Breast epithelium (tissue), 4 donors: ENCODE measurements at regions not wholly inside any gene's neighbourhood (a gene's known extent, or its start where the extent isn't known, plus 50 kb on each side); places are given as distances from the start of the nearest gene placed in this dataset.

ENCODE experiments used
- DNase-seq, 2 donors: peaks; one replicate each; pipeline ENCODE4 v3.0.0-alpha.2; 2019; ENCODE audit warnings: low spot score in 2 of 2
- H3K27ac ChIP-seq, 2 donors: fragments of 200-600 bp; sonication (generic) in 1 of 2; one replicate each; pipeline ENCODE4 v1.5.1; 2016 to 2019; ENCODE audit warnings: mild to moderate bottlenecking in 1 of 2
- H3K27me3 ChIP-seq, 2 donors: fragments of 200-600 bp; sonication (generic) in 1 of 2; one replicate each; pipeline versions ENCODE4 v1.5.1 to v1.6.0; 2017 to 2019; ENCODE audit warnings: control low read depth in 1 of 2, mild to moderate bottlenecking in 1 of 2
- H3K36me3 ChIP-seq: fragments of 200-600 bp; one replicate; pipeline ENCODE4 v1.5.1; 2019
- H3K4me1 ChIP-seq, 2 donors: fragments of 200-600 bp; sonication (generic); one replicate each; pipeline ENCODE4 v1.5.1; 2016 to 2019; ENCODE audit warnings: control low read depth in 1 of 2
- H3K4me3 ChIP-seq, 3 donors: fragments of 200-600 bp; sonication (generic); 1 replicate in 2 of 3; 2 replicates in 1 of 3; pipeline ENCODE4 v1.5.1; 2016 to 2019; ENCODE audit warnings: mild to moderate bottlenecking in 3 of 3, moderate library complexity in 2 of 3
- H3K9me3 ChIP-seq, 2 donors: fragments of 200-600 bp; sonication (generic) in 1 of 2; one replicate each; pipeline ENCODE4 v1.5.1; 2016 to 2019; ENCODE audit warnings: control low read depth in 1 of 2
- CTCF ChIP-seq, 3 donors: fragments of 450-650 bp; IDR thresholded peaks; one replicate each; pipeline ENCODE4 v1.5.1; 2016 to 2017; ENCODE audit warnings: antibody characterized with exemption in 3 of 3, mild to moderate bottlenecking in 3 of 3, moderate library complexity in 3 of 3
- POLR2A ChIP-seq: fragments of 450-650 bp; IDR thresholded peaks from one replicate; pipeline ENCODE4 v1.6.1; 2016; ENCODE audit warnings: antibody characterized with exemption, mild to moderate bottlenecking, moderate library complexity
- POLR2AphosphoS5 ChIP-seq, 3 donors: sonication (generic); formaldehyde crosslinking; IDR thresholded peaks; one replicate each; pipeline ENCODE4 v1.6.1; 2017; ENCODE audit warnings: antibody characterized with exemption in 3 of 3
- intact Hi-C: fragments of 100-400 bp; cut with DNase I; formaldehyde crosslinking; loops from one replicate; pipeline ENCODE4 v1.15.1; 2023; ENCODE audit warnings: low total_unique reads

- intact Hi-C loops, result no loop called here
- Histone ChIP-seq H3K36me3 (no peaks in the 10 kb centered on the region), H3K4me1 (no peaks in the 10 kb centered on the region), H3K9me3 (no peaks in the 10 kb centered on the region), H3K27me3 (no peaks in the 10 kb centered on the region), H3K27ac (no peak overlapping the region), H3K4me3 (no peak overlapping the region)
- no peak for DNase-seq
- TF ChIP-seq CTCF (IDR thresholded peaks at IDR 0.05) (no peak), POLR2AphosphoS5 (IDR thresholded peaks at IDR 0.05) (no peak), POLR2A (no peak)
These were observed 55.3 kb downstream of the RPL10L start for GRCh38 chr14:46596236-46596635.

DNA sequence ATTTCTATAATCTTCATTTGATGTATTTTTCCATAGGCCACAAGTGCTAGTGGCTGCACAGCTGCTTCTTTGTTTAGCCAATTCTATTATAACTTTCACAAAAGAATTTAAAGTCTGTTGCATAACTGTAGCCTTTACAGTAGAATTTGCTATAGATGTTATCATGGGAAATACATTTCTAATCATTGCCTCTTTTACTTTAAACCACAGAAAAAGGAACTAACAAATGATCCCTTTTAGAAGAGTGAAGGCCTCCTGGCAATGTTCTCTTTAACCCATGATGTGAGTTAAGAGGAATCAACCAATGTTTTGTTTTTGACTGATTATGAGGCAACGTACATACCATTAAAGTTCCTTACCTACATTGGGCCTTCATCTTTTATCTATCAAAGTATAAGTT is 68.8 kb downstream of the RPL10L start:
- no peak overlapping the region for H3K27ac ChIP-seq
- no peak for TF ChIP-seq POLR2A
- no peak for TF ChIP-seq POLR2AphosphoS5 (IDR thresholded peaks at IDR 0.05)
- H3K9me3 ChIP-seq, result no peaks in the 10 kb centered on the region
- intact Hi-C loops, result no loop called here
- no peak for DNase-seq
- H3K27me3 ChIP-seq, result no peaks in the 10 kb centered on the region
- no peaks in the 10 kb centered on the region for H3K36me3 ChIP-seq
- H3K4me1 ChIP-seq, result no peaks in the 10 kb centered on the region
- H3K4me3 ChIP-seq, result no peak overlapping the region

DNA sequence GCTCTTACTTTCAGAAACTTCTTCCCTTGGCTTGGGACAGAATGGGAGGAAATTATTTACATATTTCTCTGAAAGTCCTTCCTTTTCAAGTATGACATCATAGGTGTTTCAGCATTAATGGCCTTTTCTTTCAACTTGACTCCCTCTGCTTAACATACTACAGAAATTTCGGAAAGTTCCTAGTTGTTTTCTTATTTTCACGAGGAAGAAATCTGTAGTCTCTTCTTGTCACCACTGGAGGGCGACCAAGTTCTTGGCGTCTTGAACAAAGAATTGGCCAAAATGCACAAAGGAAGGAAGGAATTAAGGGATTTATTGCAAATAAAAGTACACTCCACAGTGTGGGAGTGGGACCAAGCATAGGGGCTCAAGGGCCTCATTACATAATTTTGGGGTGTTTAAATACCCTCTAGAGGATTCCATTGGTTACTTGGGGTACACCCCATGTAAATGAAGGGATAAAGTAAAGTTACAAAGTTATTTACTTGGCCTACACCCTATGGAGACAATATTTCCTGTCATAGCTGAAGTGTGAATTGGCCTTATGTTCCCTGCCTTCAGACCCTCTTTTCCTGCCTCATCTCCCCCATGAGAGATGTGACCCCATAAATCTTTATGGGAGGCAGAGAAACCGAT is 70.4 kb downstream of the RPL10L start:
- DNase-seq, result no peak
- Histone ChIP-seq H3K27ac (no peak overlapping the region), H3K36me3 (no peaks in the 10 kb centered on the region), H3K4me1 (no peaks in the 10 kb centered on the region), H3K9me3 (no peaks in the 10 kb centered on the region), H3K4me3 (no peak overlapping the region), H3K27me3 (no peaks in the 10 kb centered on the region)
- TF ChIP-seq CTCF (IDR thresholded peaks at IDR 0.05) (no peak), POLR2AphosphoS5 (IDR thresholded peaks at IDR 0.05) (no peak), POLR2A (no peak)
- intact Hi-C loops, result no loop called here

- Histone ChIP-seq H3K27ac (no peak overlapping the region), H3K4me3 (no peak overlapping the region), H3K9me3 (no peaks in the 10 kb centered on the region), H3K4me1 (no peaks in the 10 kb centered on the region), H3K27me3 (no peaks in the 10 kb centered on the region), H3K36me3 (no peaks in the 10 kb centered on the region)
- no peak for DNase-seq
- TF ChIP-seq POLR2AphosphoS5 (IDR thresholded peaks at IDR 0.05) (no peak), POLR2A (no peak), CTCF (IDR thresholded peaks at IDR 0.05) (no peak)
- intact Hi-C loops, result no loop called here
These were observed 76.6 kb downstream of the RPL10L start for GRCh38 chr14:46574978-46575375.

GRCh38 chr14:46574221-46574977 is 77.2 kb downstream of the RPL10L start:
- no peaks in the 10 kb centered on the region for H3K4me1 ChIP-seq
- H3K4me3 ChIP-seq, result no peak overlapping the region
- H3K9me3 ChIP-seq, result no peaks in the 10 kb centered on the region
- intact Hi-C loops, result no loop called here
- H3K27me3 ChIP-seq, result no peaks in the 10 kb centered on the region
- no peak for TF ChIP-seq CTCF (IDR thresholded peaks at IDR 0.05)
- no peak for TF ChIP-seq POLR2A
- no peak for TF ChIP-seq POLR2AphosphoS5 (IDR thresholded peaks at IDR 0.05)
- DNase-seq, result no peak
- H3K27ac ChIP-seq, result no peak overlapping the region
- H3K36me3 ChIP-seq, result no peaks in the 10 kb centered on the region
